ENCODE measurements at regions not wholly inside any gene's neighbourhood (a gene's known extent, or its start where the extent isn't known, plus 50 kb on each side); places are given as distances from the start of the nearest gene placed in this dataset.

- Histone ChIP-seq H3K4me3 (replicated peaks in 1 of 4; ENCODE audit: control extremely low read depth in 1 of 4, insufficient read depth in 1 of 4, low read depth in 3 of 4, low read length in 4 of 4) (no peak overlapping the region), H3K9me3 (ENCODE audit: control insufficient read depth, insufficient read depth, low read depth, low read length) (no peaks in the 10 kb centered on the region), H3K27me3 (ENCODE audit: control insufficient read depth, insufficient read depth, low read length) (no peaks in the 10 kb centered on the region), H3K4me2 (ENCODE audit: extremely low read depth, insufficient read depth, low read length) (no peak overlapping the region), H3K4me1 (ENCODE audit: control insufficient read depth, extremely low read depth, insufficient read depth, low read length) (no peaks in the 10 kb centered on the region), H2AFZ (ENCODE audit: low read length) (no peak overlapping the region), H3K9ac (ENCODE audit: insufficient read depth, low read length) (no peak overlapping the region), H3K79me2 (ENCODE audit: control insufficient read depth, insufficient read depth, low read length) (no peaks in the 10 kb centered on the region), H3K27ac (ENCODE audit: insufficient read depth, low read length) (no peak overlapping the region), H4K20me1 (ENCODE audit: control insufficient read depth, extremely low read depth, insufficient read depth, low read length) (no peaks in the 10 kb centered on the region), H3K36me3 (ENCODE audit: control insufficient read depth, insufficient read depth, low read length) (no peaks in the 10 kb centered on the region)
- TF ChIP-seq, protein P1, sequence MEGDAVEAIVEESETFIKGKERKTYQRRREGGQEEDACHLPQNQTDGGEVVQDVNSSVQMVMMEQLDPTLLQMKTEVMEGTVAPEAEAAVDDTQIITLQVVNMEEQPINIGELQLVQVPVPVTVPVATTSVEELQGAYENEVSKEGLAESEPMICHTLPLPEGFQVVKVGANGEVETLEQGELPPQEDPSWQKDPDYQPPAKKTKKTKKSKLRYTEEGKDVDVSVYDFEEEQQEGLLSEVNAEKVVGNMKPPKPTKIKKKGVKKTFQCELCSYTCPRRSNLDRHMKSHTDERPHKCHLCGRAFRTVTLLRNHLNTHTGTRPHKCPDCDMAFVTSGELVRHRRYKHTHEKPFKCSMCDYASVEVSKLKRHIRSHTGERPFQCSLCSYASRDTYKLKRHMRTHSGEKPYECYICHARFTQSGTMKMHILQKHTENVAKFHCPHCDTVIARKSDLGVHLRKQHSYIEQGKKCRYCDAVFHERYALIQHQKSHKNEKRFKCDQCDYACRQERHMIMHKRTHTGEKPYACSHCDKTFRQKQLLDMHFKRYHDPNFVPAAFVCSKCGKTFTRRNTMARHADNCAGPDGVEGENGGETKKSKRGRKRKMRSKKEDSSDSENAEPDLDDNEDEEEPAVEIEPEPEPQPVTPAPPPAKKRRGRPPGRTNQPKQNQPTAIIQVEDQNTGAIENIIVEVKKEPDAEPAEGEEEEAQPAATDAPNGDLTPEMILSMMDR (conservative IDR thresholded peaks at IDR 0.05 in 1 of 2, IDR thresholded peaks at IDR 0.05 in 1 of 2; ENCODE audit: low read depth in 1 of 2, low read length in 2 of 2), result no peak
- no peak for TF ChIP-seq EZH2 (IDR thresholded peaks at IDR 0.05; ENCODE audit: low read length, missing control alignments)
- no peak for DNase-seq (ENCODE audit: low read depth in 2 of 2)
These were observed 446.3 kb upstream of the FSTL5 start for GRCh38 chr4:162610116-162610515.

GRCh38 chr4:162586266-162586665, 422.5 kb upstream of the FSTL5 start:
- Histone ChIP-seq H3K9me3 (ENCODE audit: control insufficient read depth, insufficient read depth, low read depth, low read length) (no peaks in the 10 kb centered on the region), H3K27ac (ENCODE audit: insufficient read depth, low read length) (no peak overlapping the region), H3K36me3 (ENCODE audit: control insufficient read depth, insufficient read depth, low read length) (no peaks in the 10 kb centered on the region), H3K4me2 (ENCODE audit: extremely low read depth, insufficient read depth, low read length) (no peak overlapping the region), H3K4me1 (ENCODE audit: control insufficient read depth, extremely low read depth, insufficient read depth, low read length) (no peaks in the 10 kb centered on the region), H3K4me3 (replicated peaks in 1 of 4; ENCODE audit: control extremely low read depth in 1 of 4, insufficient read depth in 1 of 4, low read depth in 3 of 4, low read length in 4 of 4) (no peak overlapping the region), H3K9ac (ENCODE audit: insufficient read depth, low read length) (no peak overlapping the region), H3K27me3 (ENCODE audit: control insufficient read depth, insufficient read depth, low read length) (no peaks in the 10 kb centered on the region), H2AFZ (ENCODE audit: low read length) (no peak overlapping the region), H4K20me1 (ENCODE audit: control insufficient read depth, extremely low read depth, insufficient read depth, low read length) (no peaks in the 10 kb centered on the region), H3K79me2 (ENCODE audit: control insufficient read depth, insufficient read depth, low read length) (no peaks in the 10 kb centered on the region)
- no peak for TF ChIP-seq EZH2 (IDR thresholded peaks at IDR 0.05; ENCODE audit: low read length, missing control alignments)
- TF ChIP-seq, protein P1 (conservative IDR thresholded peaks at IDR 0.05 in 1 of 2, IDR thresholded peaks at IDR 0.05 in 1 of 2; ENCODE audit: low read depth in 1 of 2, low read length in 2 of 2), result no peak
- peak in 1 of 2 donors; percentile 6 for DNase-seq (ENCODE audit: low read depth in 2 of 2)

- H3K27me3 ChIP-seq (ENCODE audit: control insufficient read depth, insufficient read depth, low read length), result no peaks in the 10 kb centered on the region
These were observed 418.4 kb upstream of the FSTL5 start for GRCh38 chr4:162582180-162582579.

More at GRCh38 chr4:162582180-162582579, 418.4 kb upstream of the FSTL5 start:
- no peaks in the 10 kb centered on the region for H3K4me1 ChIP-seq (ENCODE audit: control insufficient read depth, extremely low read depth, insufficient read depth, low read length)
- no peaks in the 10 kb centered on the region for H3K36me3 ChIP-seq (ENCODE audit: control insufficient read depth, insufficient read depth, low read length)
- no peak for TF ChIP-seq EZH2 (IDR thresholded peaks at IDR 0.05; ENCODE audit: low read length, missing control alignments)
- TF ChIP-seq, protein P1 (conservative IDR thresholded peaks at IDR 0.05 in 1 of 2, IDR thresholded peaks at IDR 0.05 in 1 of 2; ENCODE audit: low read depth in 1 of 2, low read length in 2 of 2), result no peak
- no peak overlapping the region for H3K4me2 ChIP-seq (ENCODE audit: extremely low read depth, insufficient read depth, low read length)
- no peaks in the 10 kb centered on the region for H3K79me2 ChIP-seq (ENCODE audit: control insufficient read depth, insufficient read depth, low read length)
- no peak overlapping the region for H3K4me3 ChIP-seq (replicated peaks in 1 of 4; ENCODE audit: control extremely low read depth in 1 of 4, insufficient read depth in 1 of 4, low read depth in 3 of 4, low read length in 4 of 4)
- H3K27ac ChIP-seq (ENCODE audit: insufficient read depth, low read length), result no peak overlapping the region
- no peak overlapping the region for H2AFZ ChIP-seq (ENCODE audit: low read length)
- no peak overlapping the region for H3K9ac ChIP-seq (ENCODE audit: insufficient read depth, low read length)
- no peaks in the 10 kb centered on the region for H3K9me3 ChIP-seq (ENCODE audit: control insufficient read depth, insufficient read depth, low read depth, low read length)
- DNase-seq (ENCODE audit: low read depth in 2 of 2), result no peak
- H4K20me1 ChIP-seq (ENCODE audit: control insufficient read depth, extremely low read depth, insufficient read depth, low read length), result no peaks in the 10 kb centered on the region
